Endothelial cell of umbilical vein (primary cell): ENCODE measurements at regions not wholly inside any gene's neighbourhood (a gene's known extent, or its start where the extent isn't known, plus 50 kb on each side); places are given as distances from the start of the nearest gene placed in this dataset.

ENCODE experiments used
- EZH2 ChIP-seq: IDR thresholded peaks from 2 replicates; pipeline ENCODE4 v1.6.1; 2012; ENCODE audit warnings: borderline replicate concordance, low read depth, mild to moderate bottlenecking, moderate library complexity, low read length, inconsistent platforms; ENCODE audit not compliant: severe bottlenecking
- GATA2 ChIP-seq: IDR thresholded peaks from 2 replicates; pipeline ENCODE4 v1.7.0; 2011; ENCODE audit warnings: low read depth, mild to moderate bottlenecking, moderate library complexity, mixed read lengths, low read length; ENCODE audit not compliant: insufficient read length, insufficient read depth
- MYC ChIP-seq: IDR thresholded peaks from one replicate; pipeline ENCODE4 v1.6.1; 2011; ENCODE audit warnings: mild to moderate bottlenecking, low read depth, low read length
- POLR2A ChIP-seq: IDR thresholded peaks from 2 replicates; pipeline ENCODE4 v1.6.1; 2012; ENCODE audit warnings: low read depth, mild to moderate bottlenecking, control low read depth, low read length
- POLR2AphosphoS5 ChIP-seq: IDR thresholded peaks from 2 replicates; pipeline ENCODE4 v1.6.1; 2012; ENCODE audit warnings: low read depth, mild to moderate bottlenecking, control low read depth, low read length, moderate library complexity; ENCODE audit not compliant: insufficient read depth
- TF ChIP-seq, protein P1 (sequence below), 2 donors: IDR thresholded peaks; 1 replicate in 1 of 2; 2 replicates in 1 of 2; pipeline ENCODE4 v1.5.1; 2011; ENCODE audit warnings: low read length in 2 of 2, mild to moderate bottlenecking in 2 of 2, moderate library complexity in 2 of 2, control low read depth in 1 of 2, inconsistent platforms in 1 of 2, low read depth in 1 of 2; ENCODE audit not compliant: insufficient read depth in 1 of 2; ENCODE audit errors: extremely low read depth in 1 of 2

DNA sequence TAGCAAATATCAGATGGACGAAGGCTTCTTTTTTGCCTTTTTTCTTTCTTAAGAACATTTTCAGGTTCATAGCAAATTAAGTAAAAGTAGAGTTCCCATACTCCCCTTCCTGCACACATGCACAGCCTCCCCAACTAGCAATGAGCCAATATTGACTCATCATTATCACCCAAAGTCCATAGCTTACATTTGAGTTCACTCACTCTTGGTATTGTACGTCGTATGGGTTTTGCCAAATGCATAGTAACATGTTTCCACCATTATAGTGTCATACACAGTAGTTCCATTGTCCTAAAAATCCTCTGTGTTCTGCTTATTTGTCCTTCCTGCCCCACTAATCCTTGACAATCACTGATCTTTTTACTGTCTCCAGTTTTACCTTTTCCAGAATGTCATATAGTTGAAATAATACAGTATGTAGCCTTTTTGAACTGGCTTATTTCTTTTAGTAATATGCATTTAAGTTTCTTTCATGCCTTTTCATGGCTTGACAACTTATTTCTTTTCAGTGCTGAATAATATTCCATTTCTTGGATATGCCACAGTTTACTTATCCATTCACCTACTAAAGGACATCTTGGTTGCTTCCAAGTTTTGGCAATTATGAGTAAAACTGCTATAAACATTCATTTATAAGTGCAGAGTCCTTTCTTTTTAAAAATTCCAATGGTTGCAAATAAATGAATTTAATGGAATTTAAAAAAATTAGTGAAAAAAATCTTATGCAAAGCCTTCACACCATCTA, 242.1 kb downstream of the ISL1 start:
- TF ChIP-seq, protein P1, sequence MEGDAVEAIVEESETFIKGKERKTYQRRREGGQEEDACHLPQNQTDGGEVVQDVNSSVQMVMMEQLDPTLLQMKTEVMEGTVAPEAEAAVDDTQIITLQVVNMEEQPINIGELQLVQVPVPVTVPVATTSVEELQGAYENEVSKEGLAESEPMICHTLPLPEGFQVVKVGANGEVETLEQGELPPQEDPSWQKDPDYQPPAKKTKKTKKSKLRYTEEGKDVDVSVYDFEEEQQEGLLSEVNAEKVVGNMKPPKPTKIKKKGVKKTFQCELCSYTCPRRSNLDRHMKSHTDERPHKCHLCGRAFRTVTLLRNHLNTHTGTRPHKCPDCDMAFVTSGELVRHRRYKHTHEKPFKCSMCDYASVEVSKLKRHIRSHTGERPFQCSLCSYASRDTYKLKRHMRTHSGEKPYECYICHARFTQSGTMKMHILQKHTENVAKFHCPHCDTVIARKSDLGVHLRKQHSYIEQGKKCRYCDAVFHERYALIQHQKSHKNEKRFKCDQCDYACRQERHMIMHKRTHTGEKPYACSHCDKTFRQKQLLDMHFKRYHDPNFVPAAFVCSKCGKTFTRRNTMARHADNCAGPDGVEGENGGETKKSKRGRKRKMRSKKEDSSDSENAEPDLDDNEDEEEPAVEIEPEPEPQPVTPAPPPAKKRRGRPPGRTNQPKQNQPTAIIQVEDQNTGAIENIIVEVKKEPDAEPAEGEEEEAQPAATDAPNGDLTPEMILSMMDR (IDR thresholded peaks at IDR 0.05; ENCODE audit: extremely low read depth in 1 of 2, insufficient read depth in 1 of 2, low read depth in 1 of 2, low read length in 2 of 2): no peak
- TF ChIP-seq GATA2 (no peak), POLR2A (no peak), EZH2 (no peak), MYC (no peak), POLR2AphosphoS5 (no peak)
